ENCODE measurements at regions not wholly inside any gene's neighbourhood (a gene's known extent, or its start where the extent isn't known, plus 50 kb on each side); places are given as distances from the start of the nearest gene placed in this dataset.

- H3K36me3 ChIP-seq: no peaks in the 10 kb centered on the region
- TF ChIP-seq CTCF (IDR thresholded peaks at IDR 0.05; ENCODE audit: low read depth, low read length): no peak
- H3K9me3 ChIP-seq (ENCODE audit: severe bottlenecking): no peaks in the 10 kb centered on the region
- no peak overlapping the region for H3K4me3 ChIP-seq (ENCODE audit: low read depth, low read length)
- no peak for DNase-seq
- H3K27ac ChIP-seq: no peak overlapping the region
- H3K27me3 ChIP-seq (ENCODE audit: insufficient read depth, low read depth, severe bottlenecking): no peaks in the 10 kb centered on the region
Observed at GRCh38 chr10:88066319-88066718, 202.9 kb downstream of the PTEN start.

- DNase-seq: no peak
- no peak for TF ChIP-seq CTCF (IDR thresholded peaks at IDR 0.05; ENCODE audit: low read depth, low read length)
- H3K4me3 ChIP-seq (ENCODE audit: low read depth, low read length): no peak overlapping the region
- H3K36me3 ChIP-seq: no peaks in the 10 kb centered on the region
- H3K9me3 ChIP-seq (ENCODE audit: severe bottlenecking): no peaks in the 10 kb centered on the region
- no peaks in the 10 kb centered on the region for H3K27me3 ChIP-seq (ENCODE audit: insufficient read depth, low read depth, severe bottlenecking)
- no peak overlapping the region for H3K27ac ChIP-seq
Observed at GRCh38 chr10:88066876-88067275, 203.5 kb downstream of the PTEN start.

GRCh38 chr10:88067737-88068136 is 204.3 kb downstream of the PTEN start:
- Histone ChIP-seq H3K36me3 (no peaks in the 10 kb centered on the region), H3K27me3 (ENCODE audit: insufficient read depth, low read depth, severe bottlenecking) (no peaks in the 10 kb centered on the region), H3K9me3 (ENCODE audit: severe bottlenecking) (no peaks in the 10 kb centered on the region), H3K27ac (no peak overlapping the region), H3K4me3 (ENCODE audit: low read depth, low read length) (no peak overlapping the region)
- DNase-seq: no peak
- TF ChIP-seq CTCF (IDR thresholded peaks at IDR 0.05; ENCODE audit: low read depth, low read length): no peak

- no peaks in the 10 kb centered on the region for H3K9me3 ChIP-seq (ENCODE audit: severe bottlenecking)
- H3K27me3 ChIP-seq (ENCODE audit: insufficient read depth, low read depth, severe bottlenecking): no peaks in the 10 kb centered on the region
- no peak for TF ChIP-seq CTCF (IDR thresholded peaks at IDR 0.05; ENCODE audit: low read depth, low read length)
- H3K4me3 ChIP-seq (ENCODE audit: low read depth, low read length): no peak overlapping the region
- H3K27ac ChIP-seq: no peak overlapping the region
- no peaks in the 10 kb centered on the region for H3K36me3 ChIP-seq
- no peak for DNase-seq
Observed at GRCh38 chr10:88069338-88069737, 205.9 kb downstream of the PTEN start.

- Histone ChIP-seq H3K4me3 (ENCODE audit: low read depth, low read length) (no peak overlapping the region), H3K9me3 (ENCODE audit: severe bottlenecking) (no peaks in the 10 kb centered on the region), H3K36me3 (no peaks in the 10 kb centered on the region), H3K27ac (no peak overlapping the region), H3K27me3 (ENCODE audit: insufficient read depth, low read depth, severe bottlenecking) (no peaks in the 10 kb centered on the region)
- TF ChIP-seq CTCF (IDR thresholded peaks at IDR 0.05; ENCODE audit: low read depth, low read length): no peak
- DNase-seq: no peak
Observed at GRCh38 chr10:88070080-88070880, 206.9 kb downstream of the PTEN start.

- H3K36me3 ChIP-seq: no peaks in the 10 kb centered on the region
- no peaks in the 10 kb centered on the region for H3K27me3 ChIP-seq (ENCODE audit: insufficient read depth, low read depth, severe bottlenecking)
- DNase-seq: no peak
- no peak overlapping the region for H3K4me3 ChIP-seq (ENCODE audit: low read depth, low read length)
- no peaks in the 10 kb centered on the region for H3K9me3 ChIP-seq (ENCODE audit: severe bottlenecking)
- no peak overlapping the region for H3K27ac ChIP-seq
- no peak for TF ChIP-seq CTCF (IDR thresholded peaks at IDR 0.05; ENCODE audit: low read depth, low read length)
Observed at GRCh38 chr10:88071879-88072278, 208.5 kb downstream of the PTEN start.

Data from WERI-Rb-1 (cell line).